Fibroblast of gingiva (primary cell): ENCODE measurements at regions not wholly inside any gene's neighbourhood (a gene's known extent, or its start where the extent isn't known, plus 50 kb on each side); places are given as distances from the start of the nearest gene placed in this dataset.

Source experiments
- DNase-seq: peaks from one replicate; pipeline ENCODE4 v3.0.0-alpha.2; 2011; ENCODE audit warnings: low read depth

GRCh38 chr13:105979131-105980011 is 556.1 kb downstream of the EFNB2 start:
- DNase-seq = no peak

- DNase-seq = no peak
Measured at GRCh38 chr13:105974380-105974779, 561.1 kb downstream of the EFNB2 start.

DNA sequence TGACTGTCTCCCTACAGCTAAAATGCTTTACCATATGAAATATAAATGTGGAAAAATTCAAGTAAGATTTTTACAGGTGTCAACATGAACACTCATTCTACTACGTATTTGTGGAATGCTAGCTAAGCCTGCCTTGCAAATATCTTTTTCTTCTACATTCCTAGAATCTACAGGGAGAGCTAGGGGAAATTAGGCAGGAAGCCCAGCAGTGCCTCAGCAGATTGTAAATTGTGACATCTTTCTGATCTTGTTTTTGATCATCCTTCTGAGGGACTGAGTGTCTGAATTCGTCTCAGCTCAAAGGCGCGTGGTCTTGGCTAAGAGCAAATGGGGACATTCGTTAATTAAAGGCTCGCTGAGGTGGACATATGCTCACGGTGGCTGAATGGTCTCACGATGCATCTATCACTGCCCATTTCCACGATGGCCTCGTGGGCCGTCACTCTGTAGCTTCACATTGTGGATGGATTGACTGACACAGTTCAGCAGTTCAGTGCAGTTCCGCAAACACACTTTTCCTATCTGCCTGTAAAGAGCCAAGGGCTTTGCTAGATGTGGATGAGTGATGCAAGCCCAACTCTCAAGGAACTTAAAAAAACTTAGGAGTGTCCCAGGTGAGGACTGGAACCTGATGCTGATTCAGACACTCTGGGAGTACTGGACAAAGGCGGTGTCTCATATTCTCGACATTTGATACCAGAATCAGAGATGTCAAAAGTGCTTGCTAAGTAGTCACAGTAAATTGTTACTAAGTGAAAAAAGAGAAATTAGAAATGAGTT is 562.5 kb downstream of the EFNB2 start:
- no peak for DNase-seq

- no peak for DNase-seq
Measured at GRCh38 chr13:105972306-105972721, 563.1 kb downstream of the EFNB2 start.

DNA sequence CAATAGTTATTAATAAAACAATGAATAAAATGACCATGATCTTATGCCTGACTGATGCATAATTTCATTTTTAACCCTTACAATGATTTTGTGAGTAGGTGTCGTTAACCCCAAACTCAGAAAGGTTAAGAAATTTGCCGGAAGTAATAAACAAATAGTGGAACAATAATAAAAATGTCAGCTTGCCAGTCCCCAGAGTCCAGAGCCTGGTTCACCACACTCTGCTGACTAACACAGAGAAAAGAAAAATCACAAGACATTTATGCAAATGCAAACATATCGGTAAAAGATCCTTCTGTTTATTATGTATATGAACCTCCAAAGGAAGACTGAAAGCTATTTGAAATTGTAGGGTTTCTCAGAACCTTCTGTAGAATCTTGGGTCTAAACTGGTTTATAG is 563.7 kb downstream of the EFNB2 start:
- no peak for DNase-seq

DNA sequence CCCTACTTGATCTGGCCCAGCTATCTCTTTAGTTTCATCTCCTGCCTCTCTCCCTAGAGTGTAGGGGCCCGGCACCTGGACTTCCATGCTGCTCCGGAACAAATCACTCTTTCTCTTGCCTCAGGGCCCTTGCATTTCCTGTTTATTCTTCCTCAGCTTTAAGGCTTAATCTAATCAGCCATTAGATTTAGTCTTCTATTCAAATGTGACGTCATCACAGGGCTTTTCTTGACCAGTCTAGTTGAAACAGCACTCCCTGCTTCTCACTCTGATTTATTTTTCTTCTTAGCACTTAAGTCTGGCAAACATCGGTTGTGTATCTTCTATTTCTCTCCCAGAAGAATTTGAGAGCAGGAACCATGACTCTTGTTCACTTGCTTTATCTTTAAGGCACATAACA is 564.1 kb downstream of the EFNB2 start:
- no peak for DNase-seq

GRCh38 chr13:105969761-105970160 is 565.7 kb downstream of the EFNB2 start:
- DNase-seq = no peak

GRCh38 chr13:105965910-105966309 is 569.6 kb downstream of the EFNB2 start:
- DNase-seq = no peak

GRCh38 chr13:105962080-105962479 is 573.4 kb downstream of the EFNB2 start:
- no peak for DNase-seq

- no peak for DNase-seq
Measured at GRCh38 chr13:105961438-105961837, 574.0 kb downstream of the EFNB2 start.

DNA sequence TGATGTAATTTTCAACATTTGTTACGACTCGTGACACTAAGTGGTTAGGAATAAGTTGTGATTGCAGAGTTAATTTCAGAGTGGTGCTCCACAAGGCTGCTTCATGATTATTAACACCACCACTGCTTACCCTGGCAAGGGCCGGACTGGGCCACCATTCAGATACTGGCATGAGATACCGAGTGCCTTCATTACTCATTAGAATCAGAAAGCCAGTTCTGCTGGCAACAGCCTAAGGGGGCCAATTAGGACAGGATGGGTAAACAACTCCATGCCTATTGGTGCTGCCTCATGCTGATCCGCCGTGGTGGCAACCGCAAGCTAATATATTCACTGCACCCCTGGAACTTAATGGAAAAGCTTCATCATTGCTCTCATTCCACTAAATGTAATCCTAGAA is 575.1 kb downstream of the EFNB2 start:
- DNase-seq = peak; percentile 42

- DNase-seq = no peak
Measured at GRCh38 chr13:105959876-105960275, 575.6 kb downstream of the EFNB2 start.

- no peak for DNase-seq
Measured at GRCh38 chr13:105957769-105958438, 577.6 kb downstream of the EFNB2 start.

GRCh38 chr13:105956921-105957320 is 578.5 kb downstream of the EFNB2 start:
- peak; percentile 18 for DNase-seq

DNA sequence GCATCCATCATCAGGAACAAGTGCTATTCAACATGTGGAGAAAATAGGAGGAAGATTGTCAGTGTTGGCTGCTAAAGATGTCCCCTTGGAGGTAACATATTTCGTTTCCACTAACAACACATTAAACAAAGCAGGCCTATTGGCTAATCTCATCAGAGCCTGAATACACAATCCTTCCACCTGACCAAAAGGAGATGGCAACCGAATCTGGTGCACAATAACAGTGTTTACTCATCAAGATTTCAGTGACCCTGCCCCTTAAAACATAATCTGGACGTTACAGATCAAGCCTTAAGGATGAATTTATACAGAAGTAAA is 582.5 kb downstream of the EFNB2 start:
- DNase-seq = no peak

DNA sequence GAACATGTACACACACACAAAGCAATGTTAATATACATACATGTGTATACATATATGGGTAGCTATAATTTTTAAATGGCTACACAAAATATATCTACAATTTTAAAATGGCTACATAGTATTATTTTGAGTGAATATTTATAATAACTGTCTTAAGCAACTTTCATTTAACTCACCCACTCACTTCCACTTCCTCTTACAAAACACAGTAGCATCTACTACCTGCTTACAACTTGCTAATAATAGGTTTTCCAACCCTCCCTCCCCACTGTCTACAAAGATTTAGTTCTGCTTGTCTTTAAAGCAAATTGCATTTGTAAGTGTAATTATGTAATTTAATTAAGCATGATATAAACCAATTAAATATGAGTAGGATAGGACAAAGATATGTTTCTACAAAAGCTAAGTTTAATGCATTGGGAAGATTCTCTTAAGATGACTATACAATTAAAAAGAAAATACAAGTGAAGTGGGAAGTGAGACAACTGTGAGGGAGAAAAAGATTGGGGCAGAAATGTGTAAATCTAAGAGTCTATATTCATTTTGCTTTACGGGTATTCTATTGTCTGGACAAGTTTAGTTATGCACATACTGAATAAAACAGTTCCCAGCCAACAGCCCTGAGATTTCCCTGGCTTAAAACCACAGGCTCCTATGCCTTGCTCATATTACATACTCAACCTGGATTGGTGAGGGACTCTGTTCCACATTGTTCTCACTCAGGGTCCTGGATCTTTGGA is 583.1 kb downstream of the EFNB2 start:
- no peak for DNase-seq

GRCh38 chr13:105948143-105948542 is 587.3 kb downstream of the EFNB2 start:
- no peak for DNase-seq

DNA sequence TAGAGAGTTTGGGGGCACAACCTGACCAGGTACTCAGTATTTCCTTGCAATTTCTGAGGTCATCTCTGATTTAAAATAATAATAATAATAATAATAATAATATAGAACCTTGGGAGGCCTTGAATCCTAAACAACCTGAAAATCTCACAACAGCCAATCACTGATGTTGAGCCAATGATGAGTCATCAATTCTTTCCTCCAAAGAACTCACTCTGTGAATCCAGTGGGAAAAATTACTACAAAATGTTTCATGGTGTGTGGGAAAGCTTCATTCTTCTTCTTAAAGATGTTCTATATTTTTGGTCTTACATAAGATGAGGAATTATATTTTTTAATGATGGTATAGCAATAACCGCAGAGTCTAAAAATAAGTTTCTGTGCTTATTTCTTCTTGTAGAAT is 594.6 kb downstream of the EFNB2 start:
- no peak for DNase-seq

DNA sequence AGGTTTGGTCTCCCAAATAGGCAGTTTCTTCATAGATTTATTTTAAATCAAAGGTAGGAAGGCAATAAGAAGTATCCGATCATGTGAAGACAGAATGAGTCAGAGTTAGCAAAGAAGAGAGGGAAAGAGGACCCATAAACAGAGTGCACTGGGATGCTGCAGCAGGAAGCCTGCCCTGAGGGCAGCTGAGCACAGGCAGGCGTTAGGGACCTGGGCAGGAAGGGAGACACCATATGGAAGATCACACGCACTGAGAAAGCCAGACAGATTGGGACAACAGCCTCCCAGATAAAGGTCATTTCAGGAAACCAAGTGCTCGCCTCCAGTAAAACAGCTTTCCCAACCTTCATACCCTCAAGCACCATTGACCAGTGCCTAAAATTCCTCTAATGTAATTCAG is 598.0 kb downstream of the EFNB2 start:
- no peak for DNase-seq

GRCh38 chr13:105936816-105937215 is 598.6 kb downstream of the EFNB2 start:
- DNase-seq = no peak

DNA sequence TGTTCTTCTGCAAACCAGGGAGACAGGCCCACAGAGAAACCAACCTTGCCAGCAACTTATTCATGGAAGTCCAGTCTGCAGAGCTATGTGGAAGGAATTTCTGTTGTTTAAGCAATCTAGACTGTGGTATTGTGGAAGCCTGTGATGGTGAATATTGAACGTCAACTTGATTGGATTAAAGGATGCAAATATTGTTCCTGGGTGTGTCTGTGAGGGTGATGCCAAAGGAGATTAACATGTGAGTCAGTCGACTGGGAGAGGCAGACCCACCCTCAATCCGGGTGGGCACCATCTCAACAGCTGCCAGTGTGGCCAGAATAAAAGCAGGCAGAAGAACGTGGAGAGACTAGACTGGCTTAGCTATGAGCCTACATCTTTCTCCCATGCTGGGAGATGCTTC is 606.0 kb downstream of the EFNB2 start:
- DNase-seq = no peak

- no peak for DNase-seq
Measured at GRCh38 chr13:105928901-105929300, 606.6 kb downstream of the EFNB2 start.
